Thymus (tissue), 11 donors: ENCODE measurements at regions not wholly inside any gene's neighbourhood (a gene's known extent, or its start where the extent isn't known, plus 50 kb on each side); places are given as distances from the start of the nearest gene placed in this dataset.
"Not testable (repeated sequence)": the region's sequence is repeated elsewhere in the genome, so short reads cannot be mapped to it uniquely, and the experiment has no call there.

Experiments
- DNase-seq, 9 donors: peaks; one replicate each; pipeline ENCODE4 v3.0.0-alpha.2; 2013; ENCODE audit warnings: low spot score in 9 of 9, low read depth in 6 of 9, missing footprints in 1 of 9
- H3K27ac ChIP-seq, 2 donors: one replicate each; pipeline ENCODE4 v1.5.1; 2013; ENCODE audit warnings: control low read depth in 1 of 2, low read depth in 1 of 2, low read length in 1 of 2, mild to moderate bottlenecking in 1 of 2, moderate library complexity in 1 of 2
- H3K27me3 ChIP-seq, 2 donors: one replicate each; pipeline ENCODE4 v1.5.1; 2013; ENCODE audit warnings: low read length in 1 of 2; ENCODE audit not compliant: control insufficient read depth in 2 of 2, insufficient read depth in 1 of 2
- H3K36me3 ChIP-seq, 2 donors: one replicate each; pipeline ENCODE4 v1.5.1; 2013; ENCODE audit warnings: low read length in 1 of 2, mild to moderate bottlenecking in 1 of 2, moderate library complexity in 1 of 2; ENCODE audit not compliant: control insufficient read depth in 2 of 2, insufficient read depth in 2 of 2
- H3K4me1 ChIP-seq, 2 donors: one replicate each; pipeline ENCODE4 v1.5.1; 2013; ENCODE audit warnings: low read length in 2 of 2; ENCODE audit not compliant: control insufficient read depth in 2 of 2, insufficient read depth in 2 of 2
- H3K4me3 ChIP-seq, 2 donors: one replicate each; pipeline ENCODE4 v1.5.1; 2013; ENCODE audit warnings: low read length in 2 of 2, control low read depth in 1 of 2, mild to moderate bottlenecking in 1 of 2
- H3K9me3 ChIP-seq, 2 donors: one replicate each; pipeline ENCODE4 v1.5.1; 2013; ENCODE audit warnings: low read length in 1 of 2, mild to moderate bottlenecking in 1 of 2; ENCODE audit not compliant: control insufficient read depth in 2 of 2, insufficient read depth in 1 of 2
- WGBS: extraction: QIAGEN DNeasy Blood & Tissue Kit; methylation state at CpG from one replicate; pipeline ENCODE4 v1.1.7; 2013; 5-methylcytosine and 5-hydroxymethylcytosine counted together
- donor health status: healthy.

DNA sequence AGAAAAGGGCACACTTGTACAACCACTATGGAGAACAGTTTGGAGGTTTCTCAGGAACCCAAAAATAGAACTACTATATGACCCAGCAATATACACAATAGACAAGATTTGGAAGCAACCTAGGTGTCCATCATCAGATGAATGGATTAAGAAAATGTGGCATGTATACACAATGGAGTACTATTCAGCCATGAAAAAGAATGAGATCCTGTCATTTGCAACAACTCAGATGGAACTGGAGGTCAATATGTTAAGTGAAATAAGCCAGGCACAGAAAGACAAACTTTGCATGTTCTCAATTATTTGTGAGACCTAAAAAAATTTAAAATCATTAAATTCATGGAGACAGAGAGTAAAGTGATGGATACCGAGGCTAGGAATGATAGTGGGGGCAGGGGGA lies 118.8 kb downstream of the ZNF467 start:
- no peaks in the 10 kb centered on the region for H3K4me1 ChIP-seq
- no peak for DNase-seq
- WGBS: 45% methylated on average over 1 of the region's 1 CpG
- no peak overlapping the region for H3K27ac ChIP-seq
- H3K36me3 ChIP-seq: no peaks in the 10 kb centered on the region
- no peaks in the 10 kb centered on the region for H3K9me3 ChIP-seq
- H3K4me3 ChIP-seq: no peak overlapping the region
- no peaks in the 10 kb centered on the region for H3K27me3 ChIP-seq

DNA sequence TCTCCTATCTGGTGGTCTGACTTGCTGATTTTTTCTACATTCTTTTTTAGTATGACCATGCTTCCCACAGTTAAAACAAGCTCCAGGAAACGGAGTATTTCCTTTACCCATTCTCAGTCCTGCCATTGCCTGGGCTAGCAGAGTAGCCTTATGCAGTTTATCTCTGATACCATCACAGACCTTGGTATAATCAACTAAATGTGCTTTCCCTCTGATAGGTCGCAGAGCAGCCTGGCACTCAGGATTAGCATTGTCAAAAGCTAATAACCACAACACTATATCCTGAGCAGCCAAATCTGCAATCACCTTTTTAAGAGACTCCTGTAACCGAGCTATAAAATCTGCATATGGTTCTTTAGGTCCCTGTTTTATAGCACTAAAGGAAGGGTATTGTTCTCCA lies 123.2 kb downstream of the ZNF467 start:
- DNase-seq, H3K9me3 ChIP-seq, H3K27me3 ChIP-seq, H3K27ac ChIP-seq, H3K4me1 ChIP-seq, H3K4me3 ChIP-seq, H3K36me3 ChIP-seq: not testable (repeated sequence)
- WGBS: 18% methylated on average over 3 of the region's 3 CpGs

DNA sequence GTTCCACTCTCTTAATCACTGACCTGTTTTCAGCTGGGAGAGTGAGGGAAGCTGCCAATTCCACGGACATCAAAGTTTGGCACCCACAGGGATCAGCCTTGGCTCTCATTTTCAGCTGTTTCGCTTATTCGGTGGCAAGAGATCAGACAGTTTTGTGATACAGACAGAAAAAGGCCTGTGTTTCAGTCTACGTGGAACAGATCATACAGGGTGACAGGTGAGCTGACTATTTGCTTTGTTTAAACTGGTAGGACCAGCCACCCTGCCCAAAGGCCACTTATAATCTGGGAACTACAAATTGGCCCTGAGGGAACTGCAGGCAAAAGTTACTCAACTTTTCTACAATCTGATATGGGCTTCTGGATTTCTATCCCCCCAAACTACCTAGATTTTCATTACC lies 128.6 kb downstream of the ZNF467 start:
- 91% methylated on average over 4 of the region's 4 CpGs for WGBS

DNA sequence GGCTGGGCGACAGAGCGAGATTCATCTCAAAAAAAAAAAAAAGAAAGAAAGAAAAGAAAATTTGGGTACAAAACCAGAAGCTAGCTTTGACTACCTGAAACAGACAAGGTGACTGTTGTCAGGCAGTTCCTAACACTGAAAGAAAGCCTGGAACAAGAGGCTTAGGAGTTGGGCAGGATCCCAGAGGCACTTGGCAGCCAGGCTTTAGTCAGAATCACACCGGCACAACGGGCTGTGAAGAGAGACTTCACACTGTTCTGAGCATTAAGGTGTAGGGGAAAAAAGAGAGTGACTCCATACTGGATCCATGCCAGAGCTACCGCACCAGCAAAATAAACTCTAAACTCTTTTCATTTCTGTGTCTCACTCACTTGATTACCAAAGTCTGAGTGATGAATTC lies 130.8 kb downstream of the ZNF467 start:
- H3K36me3 ChIP-seq: no peaks in the 10 kb centered on the region
- 93% methylated on average over 5 of the region's 5 CpGs for WGBS
- H3K9me3 ChIP-seq: no peaks in the 10 kb centered on the region
- H3K27ac ChIP-seq: no peak overlapping the region
- H3K4me1 ChIP-seq: no peaks in the 10 kb centered on the region
- H3K4me3 ChIP-seq: no peak overlapping the region
- peaks cover 0 to 4% of the 10 kb centered on the region in 2 donors for H3K27me3 ChIP-seq
- no peak for DNase-seq

More for the DNA sequence above, 128.6 kb downstream of the ZNF467 start:
- H3K27me3 ChIP-seq: no peaks in the 10 kb centered on the region
- no peaks in the 10 kb centered on the region for H3K36me3 ChIP-seq
- DNase-seq: no peak
- H3K27ac ChIP-seq: no peak overlapping the region
- no peaks in the 10 kb centered on the region for H3K4me1 ChIP-seq
- H3K9me3 ChIP-seq: no peaks in the 10 kb centered on the region
- no peak overlapping the region for H3K4me3 ChIP-seq

DNA sequence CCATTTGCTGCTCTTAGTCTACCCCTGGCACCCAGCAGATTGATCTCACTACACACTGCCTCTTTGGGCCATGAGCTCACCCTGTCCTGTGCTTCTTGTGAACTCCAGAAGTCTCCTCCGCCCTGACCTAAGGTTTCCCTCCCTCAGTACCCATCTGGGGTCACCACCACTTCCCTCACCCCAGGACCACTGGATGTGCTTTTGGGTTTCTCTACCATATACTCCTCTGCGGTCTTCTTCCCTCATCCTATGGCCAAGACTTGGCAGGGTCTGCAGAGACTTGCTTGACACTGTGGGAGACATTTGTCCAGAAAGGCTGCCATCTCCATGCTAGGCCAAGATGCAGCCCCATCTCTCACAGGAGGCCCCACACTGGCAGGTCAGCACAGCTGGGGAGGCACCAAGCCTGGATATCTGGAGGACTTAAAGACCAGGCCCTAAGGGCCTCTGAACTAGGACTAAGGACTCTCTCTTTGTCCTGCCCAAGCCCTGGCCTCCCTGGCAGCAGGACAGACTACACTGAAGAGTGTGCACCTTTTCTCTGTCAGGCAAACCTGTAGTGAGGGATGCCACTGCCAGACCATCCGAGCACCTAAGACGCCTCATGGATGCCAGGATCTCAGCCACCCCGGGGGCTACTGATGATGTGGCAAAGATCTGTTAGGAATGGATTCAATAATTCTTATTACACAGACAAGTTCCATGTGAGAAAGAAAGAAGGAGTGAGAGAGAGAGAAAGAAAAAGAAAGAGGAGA lies 134.6 kb downstream of the ZNF467 start:
- peaks cover 0 to 17% of the 10 kb centered on the region in 2 donors for H3K27me3 ChIP-seq
- no peaks in the 10 kb centered on the region for H3K4me1 ChIP-seq
- H3K9me3 ChIP-seq: no peaks in the 10 kb centered on the region
- 97% methylated on average over 5 of the region's 5 CpGs for WGBS
- H3K27ac ChIP-seq: no peak overlapping the region
- H3K4me3 ChIP-seq: no peak overlapping the region
- no peaks in the 10 kb centered on the region for H3K36me3 ChIP-seq
- no peak for DNase-seq

DNA sequence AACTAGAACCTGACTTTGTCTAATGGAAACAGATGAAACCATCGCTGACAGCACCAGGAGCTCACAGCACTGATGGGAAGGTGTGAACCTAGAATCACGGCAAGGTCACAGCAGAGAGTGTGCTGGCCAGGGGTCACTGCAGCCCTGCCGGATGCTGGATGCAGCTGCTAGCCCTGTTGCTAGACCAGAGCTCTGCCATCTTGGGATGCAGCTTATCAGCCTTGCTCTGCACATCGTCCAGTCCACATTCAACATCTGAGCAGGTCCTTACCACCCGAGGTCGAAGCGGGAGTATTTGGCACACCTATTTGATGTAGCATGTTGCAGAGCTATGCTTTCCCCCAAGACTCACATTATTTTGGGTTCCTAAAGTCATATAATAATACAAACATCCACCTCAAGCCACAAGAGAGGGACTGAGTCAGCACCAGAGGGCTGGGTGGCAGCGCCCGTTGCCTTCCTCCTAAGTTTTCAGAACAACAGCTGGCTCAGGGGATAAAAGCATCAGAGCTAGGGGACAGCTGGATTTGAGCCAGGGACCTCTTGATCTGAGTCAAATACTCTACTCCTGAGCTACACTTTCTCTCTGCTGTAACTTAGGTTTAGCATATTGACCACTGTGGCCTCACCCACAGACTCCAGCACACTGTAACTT lies 135.3 kb downstream of the ZNF467 start:
- Histone ChIP-seq H3K27me3 (peaks cover 0 to 20% of the 10 kb centered on the region in 2 donors), H3K36me3 (no peaks in the 10 kb centered on the region), H3K4me1 (no peaks in the 10 kb centered on the region), H3K27ac (no peak overlapping the region), H3K9me3 (no peaks in the 10 kb centered on the region), H3K4me3 (no peak overlapping the region)
- WGBS: 94% methylated on average over 9 of the region's 9 CpGs
- no peak for DNase-seq

DNA sequence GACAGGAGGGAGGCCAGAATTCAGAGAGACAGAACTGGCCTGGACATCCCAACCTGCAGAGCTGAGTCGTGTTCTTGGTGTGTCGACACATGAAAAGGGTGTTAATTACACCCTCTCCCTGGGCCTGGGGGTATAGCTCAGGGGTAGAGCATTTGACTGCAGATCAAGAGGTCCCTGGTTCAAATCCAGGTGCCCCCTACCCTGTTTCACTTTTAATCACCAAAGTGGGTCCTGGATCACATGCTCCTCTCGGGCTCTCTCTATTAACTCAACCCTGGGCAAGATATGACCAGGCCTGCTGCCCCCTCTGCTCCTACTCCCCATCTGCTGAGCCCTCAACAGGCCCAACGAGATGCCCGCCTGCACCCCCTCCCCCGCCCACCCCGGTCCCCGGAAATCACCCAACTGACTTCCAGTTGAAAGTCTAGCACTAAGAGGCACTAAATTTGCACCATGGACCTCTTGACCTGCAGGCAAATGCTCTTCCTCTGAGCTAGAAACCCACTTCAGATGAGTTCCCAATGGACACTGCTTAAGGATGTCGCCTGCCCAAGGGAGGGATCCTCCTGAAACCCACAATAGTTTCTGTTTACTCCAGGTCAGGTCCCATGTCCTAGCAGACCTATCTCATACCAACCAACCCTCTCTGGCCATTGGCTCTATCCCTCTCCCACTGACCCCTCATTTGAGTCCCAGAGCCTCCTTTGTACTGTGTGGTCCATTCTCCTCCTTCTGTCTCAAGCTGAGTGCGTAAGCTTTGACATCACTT lies 137.6 kb downstream of the ZNF467 start:
- no peak for DNase-seq
- Histone ChIP-seq H3K9me3 (no peaks in the 10 kb centered on the region), H3K4me3 (no peak overlapping the region), H3K36me3 (no peaks in the 10 kb centered on the region), H3K27ac (no peak overlapping the region), H3K4me1 (no peaks in the 10 kb centered on the region), H3K27me3 (peaks cover 0 to 26% of the 10 kb centered on the region in 2 donors)
- 85% methylated on average over 10 of the region's 10 CpGs for WGBS

DNA sequence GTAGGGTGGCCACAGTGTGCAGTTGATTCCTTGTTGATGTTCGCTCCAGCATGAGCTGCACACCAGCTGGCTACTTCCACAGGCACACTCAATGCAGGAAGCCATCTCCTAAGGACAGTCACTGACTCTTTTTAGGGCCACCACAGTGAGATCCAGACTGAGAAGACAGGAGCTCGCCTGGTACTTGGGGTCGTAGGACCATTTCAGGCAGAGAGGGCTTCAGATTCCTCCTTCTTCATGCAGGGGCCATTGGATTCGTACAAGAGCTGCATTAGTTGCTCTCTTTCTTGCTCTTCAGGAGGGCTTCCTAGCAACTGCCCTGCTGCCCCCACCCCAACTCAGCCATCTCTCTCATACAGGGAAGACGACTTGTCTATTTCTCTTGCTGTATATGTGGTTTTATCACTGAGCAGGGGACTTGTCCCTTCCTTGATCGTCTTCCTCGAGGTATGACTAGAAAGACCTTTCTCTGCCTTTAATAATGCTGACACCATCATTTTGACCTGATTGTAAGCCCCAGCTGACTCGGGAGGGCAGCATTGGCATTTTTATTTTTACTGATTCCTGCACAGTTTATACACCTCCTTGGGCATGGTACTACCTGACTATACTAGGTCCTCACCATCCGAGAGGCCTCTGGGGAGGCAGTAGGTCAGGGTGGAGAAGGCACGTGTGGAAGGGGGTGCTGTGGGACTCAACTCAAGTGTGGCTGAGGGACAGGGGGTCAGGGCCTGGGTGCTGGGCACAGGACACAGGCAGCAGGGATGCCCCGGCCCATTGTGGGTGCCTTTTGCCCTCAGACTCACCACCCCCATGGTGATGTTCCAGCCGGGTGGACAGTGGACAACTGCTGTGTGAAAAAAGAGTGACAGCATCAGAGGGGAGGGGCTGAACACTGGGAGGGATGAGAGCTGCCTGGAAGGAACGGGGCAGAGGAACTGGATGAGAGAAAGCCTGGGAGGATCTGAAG lies 136.7 kb upstream of the ZNF746 start:
- DNase-seq: no peak

More for the DNA sequence above, 136.7 kb upstream of the ZNF746 start:
- WGBS: 88% methylated on average over 13 of the region's 13 CpGs
- H3K36me3 ChIP-seq: no peaks in the 10 kb centered on the region
- H3K9me3 ChIP-seq: no peaks in the 10 kb centered on the region
- H3K4me3 ChIP-seq: no peak overlapping the region
- H3K27me3 ChIP-seq: peaks cover 0 to 35% of the 10 kb centered on the region in 2 donors
- no peaks in the 10 kb centered on the region for H3K4me1 ChIP-seq
- no peak overlapping the region for H3K27ac ChIP-seq
